Myocyte (in vitro differentiated cells): ENCODE measurements at regions not wholly inside any gene's neighbourhood (a gene's known extent, or its start where the extent isn't known, plus 50 kb on each side); places are given as distances from the start of the nearest gene placed in this dataset.

ENCODE experiments used
- DNase-seq: peaks from one replicate; pipeline ENCODE4 v3.0.0-alpha.2; 2012; ENCODE audit warnings: low read depth

- no peak for DNase-seq
These were observed 157.4 kb upstream of the SOX1 start for GRCh38 chr13:111909501-111909900.

DNA sequence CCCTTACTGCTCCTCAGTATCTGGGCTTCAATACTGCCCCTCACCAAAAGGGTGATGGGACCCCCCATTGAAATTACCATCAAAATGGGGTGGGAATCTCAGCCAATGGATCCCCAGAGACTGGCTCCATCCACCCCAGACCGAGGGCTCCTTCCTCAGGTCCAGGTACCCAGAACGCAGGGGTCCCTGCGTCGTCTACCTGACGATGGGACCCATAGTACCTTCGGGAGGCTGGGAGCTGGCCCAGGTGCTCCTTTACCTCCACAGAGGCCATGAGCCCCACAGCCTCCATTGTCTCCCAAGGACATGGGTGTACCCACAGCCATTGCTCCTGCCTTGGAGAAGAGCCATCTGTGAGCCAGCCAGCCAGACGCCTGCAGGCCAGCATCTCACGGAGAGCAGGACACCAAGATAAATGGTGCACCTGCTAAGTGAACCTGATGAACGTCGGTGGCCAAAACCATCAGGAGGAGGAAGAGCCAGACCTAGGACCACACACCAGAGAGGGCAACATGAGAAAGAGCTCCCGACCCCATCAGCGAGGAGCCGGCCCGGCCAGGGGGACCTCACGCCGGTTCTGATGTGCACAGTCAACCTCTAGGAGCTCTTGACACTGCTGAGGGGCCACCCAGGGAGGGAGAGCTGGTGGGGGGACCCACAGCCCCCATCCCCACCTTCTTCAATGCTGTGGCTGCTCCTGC lies 156.8 kb upstream of the SOX1 start:
- DNase-seq: no peak

DNA sequence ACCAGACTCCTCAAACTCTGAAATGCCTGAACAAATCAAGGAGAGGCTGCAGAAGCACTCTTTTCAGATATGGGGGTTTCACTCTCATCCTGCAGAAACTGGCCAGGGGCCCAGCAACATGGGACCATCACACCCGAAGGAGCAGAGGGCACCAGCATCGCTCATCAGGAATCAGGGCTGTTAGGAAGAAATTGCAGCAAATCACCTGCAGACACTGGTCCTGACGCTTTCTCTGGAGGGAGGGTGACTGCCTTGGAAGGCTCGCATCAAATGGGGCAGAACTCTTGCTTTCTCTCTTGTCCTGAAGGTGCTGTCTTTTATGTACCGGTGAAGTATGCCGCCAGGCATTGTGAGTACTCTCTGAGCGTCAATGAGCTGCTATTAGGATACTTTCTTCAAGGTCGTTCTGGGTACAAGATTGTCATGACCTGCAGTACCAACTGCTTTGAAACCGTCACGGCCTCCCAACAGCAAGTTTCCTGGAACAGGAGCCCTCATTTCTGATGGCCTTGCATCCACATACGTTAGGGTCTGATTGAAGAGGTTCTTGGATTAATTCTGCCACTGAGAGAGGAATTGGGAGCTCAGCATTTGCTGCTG lies 155.7 kb upstream of the SOX1 start:
- DNase-seq: no peak

GRCh38 chr13:111911754-111912452 lies 155.0 kb upstream of the SOX1 start:
- no peak for DNase-seq

GRCh38 chr13:111912453-111912866 lies 154.5 kb upstream of the SOX1 start:
- DNase-seq: no peak

DNA sequence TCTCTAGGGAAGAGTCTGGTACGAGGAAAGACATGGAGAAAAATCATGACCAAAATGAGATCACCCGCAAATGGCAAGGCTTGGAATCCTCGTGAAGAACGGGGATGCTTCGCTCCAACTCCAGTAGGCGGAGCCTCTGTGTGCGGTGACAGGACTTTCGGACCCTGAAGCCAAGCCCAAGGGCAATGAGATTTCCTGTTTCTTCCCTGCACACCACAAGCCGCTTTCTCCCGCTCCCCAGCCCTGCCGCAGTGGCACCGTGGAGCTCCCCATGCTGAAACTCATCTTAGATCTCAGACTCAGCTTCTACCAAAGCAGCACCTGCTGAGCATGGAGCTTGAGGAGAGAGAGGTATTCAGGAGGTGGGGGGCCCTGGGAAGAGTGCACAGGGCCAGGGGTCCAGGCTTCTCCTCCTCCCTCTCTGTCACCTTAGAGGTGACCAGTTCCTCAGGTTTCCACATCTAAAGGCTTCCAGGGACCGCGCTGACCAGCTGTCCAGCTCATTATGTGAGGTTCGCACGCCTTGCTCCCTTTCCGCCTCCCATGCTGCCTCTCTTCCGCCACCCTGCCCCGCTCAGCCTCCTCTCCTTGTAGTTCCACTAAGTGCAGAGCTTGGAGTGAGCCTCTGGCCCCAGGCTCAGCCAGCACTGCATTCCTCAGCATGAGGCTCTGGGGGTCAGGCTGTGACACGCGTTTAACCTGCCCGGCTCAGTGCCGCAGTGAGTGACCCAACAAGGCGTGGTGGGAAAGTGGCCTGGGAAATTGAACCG lies 153.8 kb upstream of the SOX1 start:
- DNase-seq: no peak

DNA sequence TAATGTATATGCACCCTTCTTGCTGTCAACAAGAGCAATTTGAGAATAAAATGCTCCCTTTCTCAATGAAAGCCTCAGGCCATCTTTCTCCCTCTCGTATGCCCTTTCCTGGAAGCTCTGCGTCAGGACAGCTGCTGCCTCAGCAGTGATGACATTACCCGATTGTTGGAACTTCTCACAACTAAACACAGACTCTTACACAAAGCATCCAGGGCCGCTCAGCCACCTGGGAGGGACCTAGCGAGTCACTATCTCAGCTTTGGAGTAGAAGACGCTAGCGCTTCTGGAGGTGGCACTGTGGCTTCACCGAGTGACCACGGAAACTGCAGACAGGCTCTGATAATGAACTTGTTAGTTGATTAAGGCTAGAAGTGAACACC lies 153.2 kb upstream of the SOX1 start:
- DNase-seq: no peak

DNA sequence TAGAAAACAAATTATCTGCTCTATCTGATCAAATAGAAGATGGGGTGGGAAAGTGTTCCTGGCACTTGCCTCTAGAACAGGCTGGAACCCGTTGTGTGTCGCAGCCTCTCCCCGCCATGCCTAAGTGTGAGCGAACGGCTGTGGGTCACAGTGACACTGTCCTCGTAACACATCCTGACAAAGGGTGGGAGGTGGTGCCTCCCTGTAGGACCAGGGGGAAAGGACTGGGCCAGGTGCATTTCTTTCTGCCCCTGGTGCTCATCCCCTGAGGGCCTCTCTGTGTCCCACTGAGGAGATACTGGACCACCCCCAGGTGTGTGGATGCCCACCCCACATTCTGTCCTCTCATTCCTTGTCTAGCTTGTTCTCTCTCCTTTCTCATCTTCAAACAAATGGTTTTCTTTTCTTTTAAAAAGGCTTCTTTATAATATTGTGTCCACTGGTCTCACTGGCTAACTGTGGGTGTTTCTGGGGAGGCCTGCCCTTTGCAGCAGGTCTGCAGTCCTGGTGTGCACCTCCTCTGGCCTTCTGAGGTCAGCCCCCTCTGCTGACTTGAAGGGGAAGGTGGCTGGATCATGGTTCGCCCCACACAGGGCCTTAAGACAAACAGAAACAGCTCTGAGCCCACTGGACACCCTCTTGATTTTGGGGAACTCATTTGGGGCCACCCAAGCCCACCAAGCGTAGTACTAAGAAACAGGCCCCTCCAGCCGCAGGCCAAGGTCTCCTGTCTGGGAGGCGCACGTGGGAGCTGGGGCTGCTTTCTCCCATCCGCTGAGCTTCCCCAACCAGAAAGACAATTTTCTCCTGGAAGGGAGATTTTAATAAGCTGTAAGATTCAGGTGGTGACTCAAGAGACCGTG lies 152.5 kb upstream of the SOX1 start:
- DNase-seq: no peak

DNA sequence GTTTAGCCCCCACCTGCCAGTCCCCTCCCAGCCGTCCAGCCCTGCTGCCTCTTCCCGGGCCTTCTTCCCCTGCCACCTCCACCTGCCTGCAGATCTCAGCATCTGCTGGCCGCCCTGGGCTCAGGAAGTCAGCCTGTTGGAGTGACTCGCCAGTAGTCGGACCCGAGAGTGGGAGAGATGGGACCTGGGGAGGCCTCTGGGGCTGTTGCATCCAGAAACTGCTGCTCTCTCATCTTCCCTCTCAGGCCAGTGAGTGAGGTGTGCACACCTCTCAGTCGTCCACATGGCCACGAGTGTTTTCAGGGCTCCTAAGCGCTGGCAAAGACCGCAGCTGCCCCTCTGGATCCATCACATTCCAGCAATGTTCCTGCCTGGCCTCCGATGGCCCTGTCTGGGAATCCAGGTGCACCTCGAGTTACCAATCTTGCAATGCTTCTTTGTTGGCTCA lies 151.8 kb upstream of the SOX1 start:
- DNase-seq: no peak

DNA sequence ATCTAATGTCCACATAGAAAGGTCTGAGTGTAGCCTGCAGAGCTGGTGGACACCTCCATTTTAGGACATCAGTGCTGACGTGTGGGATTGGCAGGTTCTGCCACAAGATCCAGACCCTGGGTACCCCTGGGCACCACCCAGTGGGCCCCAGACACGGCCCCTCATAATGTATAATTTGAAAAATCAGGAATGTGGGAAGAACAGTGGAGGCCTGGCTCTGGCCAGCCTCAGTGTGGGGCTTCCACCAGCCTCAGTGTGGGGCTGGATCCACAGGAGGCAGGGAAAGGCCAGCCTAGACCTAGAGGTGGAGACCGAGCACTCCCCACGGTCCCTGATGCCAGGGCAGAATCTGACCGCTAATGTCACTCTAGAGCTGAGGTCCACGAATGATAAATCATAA lies 150.7 kb upstream of the SOX1 start:
- DNase-seq: no peak

GRCh38 chr13:111917086-111917485 lies 149.9 kb upstream of the SOX1 start:
- no peak for DNase-seq

- DNase-seq: no peak
These were observed 149.0 kb upstream of the SOX1 start for GRCh38 chr13:111917901-111918300.

- DNase-seq: no peak
These were observed 147.7 kb upstream of the SOX1 start for GRCh38 chr13:111919286-111919685.

DNA sequence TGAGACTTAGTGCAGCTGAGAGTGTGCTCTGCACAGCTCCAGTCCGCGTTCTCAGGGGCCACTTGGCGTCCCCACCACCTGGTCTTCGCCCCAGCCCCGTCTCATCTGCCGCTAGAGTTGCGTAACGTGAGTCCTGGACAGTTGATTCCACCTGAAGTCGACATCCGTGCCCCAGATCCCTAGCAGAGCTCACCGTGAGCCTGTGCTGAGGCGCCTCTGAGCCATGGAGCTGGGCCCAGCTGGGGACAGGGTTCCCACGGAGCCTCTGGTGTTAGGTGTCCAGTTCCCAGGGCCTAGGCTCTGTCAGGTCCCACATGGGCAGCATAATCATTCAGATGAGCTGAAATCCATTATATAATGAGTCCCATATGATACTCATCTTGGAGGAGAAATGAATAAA lies 147.1 kb upstream of the SOX1 start:
- no peak for DNase-seq

GRCh38 chr13:111920306-111920931 lies 146.5 kb upstream of the SOX1 start:
- no peak for DNase-seq

DNA sequence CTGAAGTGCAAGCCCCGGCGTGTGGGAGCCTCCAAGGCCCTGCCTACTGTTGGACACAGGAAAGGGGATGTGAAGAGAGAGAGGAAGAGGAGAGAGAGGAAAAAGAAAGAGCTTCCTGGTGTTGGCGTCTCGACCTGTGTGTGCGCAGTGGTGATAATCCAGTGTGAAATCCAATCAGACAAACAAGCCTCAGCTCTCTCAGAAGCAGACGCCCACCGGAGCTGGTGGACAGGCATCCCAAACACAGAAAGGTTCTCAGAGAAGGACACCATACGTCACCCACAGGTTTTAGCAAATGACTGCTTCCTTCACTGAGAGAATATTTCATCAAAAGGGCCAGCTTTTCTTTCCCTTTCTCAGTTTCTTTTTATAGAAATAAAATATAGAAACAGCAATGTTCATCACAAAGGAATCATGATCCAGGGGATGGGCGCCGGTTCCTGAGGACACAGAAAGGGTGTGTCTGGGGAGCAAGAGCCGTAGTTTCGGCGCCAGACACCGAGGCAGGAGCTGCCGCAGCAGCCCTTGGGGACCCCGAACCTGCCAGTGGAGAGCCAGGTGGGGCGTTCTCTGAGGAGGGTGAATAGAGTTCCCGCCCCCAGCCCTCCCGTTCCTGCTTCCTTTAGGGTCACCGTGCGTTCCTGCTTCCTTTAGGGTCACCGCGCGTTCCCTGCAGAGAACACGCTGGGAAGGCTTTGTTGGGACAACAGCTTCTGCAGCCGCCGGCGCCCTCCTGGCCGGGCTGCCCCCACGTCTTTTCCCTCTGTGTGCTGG lies 145.8 kb upstream of the SOX1 start:
- DNase-seq: no peak

- DNase-seq: no peak
These were observed 144.9 kb upstream of the SOX1 start for GRCh38 chr13:111922086-111922485.

GRCh38 chr13:111923439-111923838 lies 143.5 kb upstream of the SOX1 start:
- no peak for DNase-seq

- no peak for DNase-seq
These were observed 142.8 kb upstream of the SOX1 start for GRCh38 chr13:111923991-111924677.
